ENCODE measurements at regions not wholly inside any gene's neighbourhood (a gene's known extent, or its start where the extent isn't known, plus 50 kb on each side); places are given as distances from the start of the nearest gene placed in this dataset.

DNA sequence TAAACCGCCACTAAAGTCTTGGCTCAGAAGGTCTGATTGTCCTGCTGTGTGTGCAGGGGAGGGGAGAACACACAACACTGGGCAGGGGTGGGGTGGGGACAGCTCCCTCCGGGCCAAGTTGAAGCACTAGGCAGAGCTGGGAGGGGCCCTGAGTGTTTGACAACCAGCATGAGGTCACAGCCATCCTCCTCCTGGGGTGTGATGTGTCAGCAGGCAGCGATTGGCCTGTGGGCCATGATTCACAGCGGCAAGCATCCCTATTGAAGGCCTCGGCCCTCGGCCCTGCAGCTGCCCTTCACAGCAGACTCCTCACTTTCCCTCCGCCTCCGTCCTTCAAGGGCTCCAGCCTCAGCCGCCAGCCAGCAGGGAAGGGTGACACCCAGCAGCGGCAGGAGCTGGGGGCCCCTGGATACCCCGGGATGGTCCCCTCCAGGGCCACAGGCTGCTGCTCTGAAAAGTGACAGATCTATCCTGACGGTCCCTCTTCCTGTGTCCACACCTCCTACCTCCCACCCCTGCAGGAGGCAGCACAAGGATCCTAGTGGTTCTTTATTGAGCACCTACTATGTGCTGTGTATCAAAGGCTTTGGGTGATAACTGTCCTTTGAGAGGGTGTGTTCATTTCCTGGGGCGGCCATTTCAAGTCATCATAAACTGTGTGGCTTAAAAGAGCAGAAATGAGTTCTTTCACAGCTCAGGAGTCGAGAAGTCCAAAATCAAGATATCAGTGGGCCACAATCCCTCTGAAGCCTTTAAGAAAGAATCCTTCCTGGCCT, 66.0 kb upstream of the SLC25A33 start:
- Histone ChIP-seq H3K4me3 (ENCODE audit: control insufficient read depth in 2 of 3, extremely low read depth in 1 of 3, insufficient read depth in 2 of 3, low read depth in 1 of 3, low read length in 3 of 3) (no peak overlapping the region), H3K79me2 (ENCODE audit: control insufficient read depth, insufficient read depth, low read length) (no peaks in the 10 kb centered on the region), H3K4me2 (ENCODE audit: control insufficient read depth, extremely low read depth, insufficient read depth, low read depth, low read length) (peak overlapping the region; percentile 61), H3K36me3 (ENCODE audit: control insufficient read depth in 2 of 2, extremely low read depth in 1 of 2, insufficient read depth in 2 of 2, low read length in 2 of 2) (no peaks in the 10 kb centered on the region), H3K27ac (ENCODE audit: control insufficient read depth, insufficient read depth, low read length) (peak overlapping the region; percentile 55), H3K9me1 (ENCODE audit: control insufficient read depth, extremely low read depth, insufficient read depth, low read length) (no peaks in the 10 kb centered on the region), H2AFZ (ENCODE audit: control insufficient read depth, low read length) (peak overlapping the region; percentile 40), H3K4me1 (ENCODE audit: control insufficient read depth, extremely low read depth, insufficient read depth, low read length) (peaks cover 28% of the 10 kb centered on the region), H3K27me3 (ENCODE audit: control insufficient read depth, extremely low read depth, insufficient read depth, low read length) (no peaks in the 10 kb centered on the region), H3K9me3 (ENCODE audit: control insufficient read depth, low read depth, low read length) (no peaks in the 10 kb centered on the region), H3K9ac (ENCODE audit: control insufficient read depth, extremely low read depth, insufficient read depth, low read length) (peak overlapping the region; percentile 56), H4K20me1 (ENCODE audit: control insufficient read depth, extremely low read depth, insufficient read depth, low read length) (no peaks in the 10 kb centered on the region)
- FAIRE-seq (peak; percentile 100), DNase-seq (ENCODE audit: low read depth, low spot score) (peak; percentile 96)
- dilution Hi-C loops (cut with MboI; ENCODE audit: extremely low pct_ligation_motif_present, low sequenced_read_pairs): no loop called here
- TF ChIP-seq CTCF (optimal IDR thresholded peaks at IDR 0.05 in 1 of 3, IDR thresholded peaks at IDR 0.05 in 1 of 3, conservative IDR thresholded peaks at IDR 0.05 in 1 of 3; ENCODE audit: extremely low read depth in 1 of 3, insufficient read depth in 2 of 3, low read length in 3 of 3) (no peak), EZH2 (IDR thresholded peaks at IDR 0.05; ENCODE audit: low read length) (no peak)

GRCh38 chr1:9475061-9475627, 64.1 kb upstream of the SLC25A33 start:
- no peaks in the 10 kb centered on the region for H3K9me3 ChIP-seq (ENCODE audit: control insufficient read depth, low read depth, low read length)
- no peak for DNase-seq (ENCODE audit: low read depth, low spot score)
- peak overlapping the region; percentile 49 for H3K4me2 ChIP-seq (ENCODE audit: control insufficient read depth, extremely low read depth, insufficient read depth, low read depth, low read length)
- TF ChIP-seq EZH2 (IDR thresholded peaks at IDR 0.05; ENCODE audit: low read length) (no peak), CTCF (optimal IDR thresholded peaks at IDR 0.05 in 1 of 3, IDR thresholded peaks at IDR 0.05 in 1 of 3, conservative IDR thresholded peaks at IDR 0.05 in 1 of 3; ENCODE audit: extremely low read depth in 1 of 3, insufficient read depth in 2 of 3, low read length in 3 of 3) (no peak)
- no peak overlapping the region for H3K9ac ChIP-seq (ENCODE audit: control insufficient read depth, extremely low read depth, insufficient read depth, low read length)
- H3K27me3 ChIP-seq (ENCODE audit: control insufficient read depth, extremely low read depth, insufficient read depth, low read length): no peaks in the 10 kb centered on the region
- peaks cover 28% of the 10 kb centered on the region for H3K4me1 ChIP-seq (ENCODE audit: control insufficient read depth, extremely low read depth, insufficient read depth, low read length)
- H3K36me3 ChIP-seq (ENCODE audit: control insufficient read depth in 2 of 2, extremely low read depth in 1 of 2, insufficient read depth in 2 of 2, low read length in 2 of 2): no peaks in the 10 kb centered on the region
- H3K27ac ChIP-seq (ENCODE audit: control insufficient read depth, insufficient read depth, low read length): no peak overlapping the region
- no peaks in the 10 kb centered on the region for H4K20me1 ChIP-seq (ENCODE audit: control insufficient read depth, extremely low read depth, insufficient read depth, low read length)
- H2AFZ ChIP-seq (ENCODE audit: control insufficient read depth, low read length): peak overlapping the region; percentile 31
- no peaks in the 10 kb centered on the region for H3K79me2 ChIP-seq (ENCODE audit: control insufficient read depth, insufficient read depth, low read length)
- peak; percentile 49 for FAIRE-seq
- H3K4me3 ChIP-seq (ENCODE audit: control insufficient read depth in 2 of 3, extremely low read depth in 1 of 3, insufficient read depth in 2 of 3, low read depth in 1 of 3, low read length in 3 of 3): peak overlapping the region in 1 of 3 experiments; percentile 5
- H3K9me1 ChIP-seq (ENCODE audit: control insufficient read depth, extremely low read depth, insufficient read depth, low read length): no peaks in the 10 kb centered on the region
- dilution Hi-C loops (cut with MboI; ENCODE audit: extremely low pct_ligation_motif_present, low sequenced_read_pairs): no loop called here

Measured in keratinocyte (primary cell).